GM19438 (cell line): ENCODE measurements at regions not wholly inside any gene's neighbourhood (a gene's known extent, or its start where the extent isn't known, plus 50 kb on each side); places are given as distances from the start of the nearest gene placed in this dataset.

Experiments used
- ATAC-seq: cut with Tn5 transposase; IDR thresholded peaks from one replicate; pipeline ENCODE4 v1.9.1; 2021; ENCODE audit warnings: low read depth; ENCODE audit not compliant: unreplicated experiment

- no peak for ATAC-seq
Measured at GRCh38 chr6:56865081-56865875, 89.6 kb upstream of the BEND6 start.

DNA sequence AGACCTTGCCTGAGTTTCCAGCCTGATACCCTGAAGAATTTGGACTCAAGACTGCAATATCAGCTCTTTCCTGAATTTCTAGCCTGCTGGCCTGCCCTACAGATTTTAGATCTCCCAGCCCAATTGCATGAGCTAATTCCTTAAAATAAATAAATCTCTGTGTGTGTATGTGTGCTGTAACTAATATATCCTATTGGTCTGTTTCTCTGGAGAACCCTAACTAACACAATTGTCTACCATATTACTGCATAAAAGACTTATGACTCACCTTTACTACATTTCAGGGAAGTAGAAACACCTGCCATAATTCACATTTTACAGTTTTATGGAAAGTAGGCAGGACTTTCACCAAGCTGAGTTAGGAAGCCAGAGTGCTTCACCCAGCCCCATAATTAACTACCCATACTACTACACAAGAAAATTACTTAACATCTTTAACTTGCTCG, 90.7 kb upstream of the BEND6 start:
- no peak for ATAC-seq

DNA sequence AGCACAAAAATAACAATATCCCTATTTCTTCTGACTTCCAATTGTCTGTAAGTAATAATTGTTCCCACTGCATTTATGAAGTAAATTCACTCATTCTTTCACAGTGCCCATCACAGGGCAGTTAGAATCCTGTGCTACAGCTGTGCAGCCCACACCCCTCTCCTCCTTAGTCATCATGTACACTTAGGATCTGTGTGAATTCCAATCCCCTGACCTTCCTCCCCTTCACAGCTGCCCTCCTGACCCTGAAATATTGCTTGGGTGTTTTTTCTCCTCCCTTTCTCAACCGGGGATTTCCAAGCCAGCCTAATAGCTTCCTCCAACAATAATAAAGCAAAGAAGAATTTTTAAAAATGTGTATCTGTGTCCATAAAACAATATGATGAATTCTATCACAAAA, 91.5 kb upstream of the BEND6 start:
- ATAC-seq = no peak

DNA sequence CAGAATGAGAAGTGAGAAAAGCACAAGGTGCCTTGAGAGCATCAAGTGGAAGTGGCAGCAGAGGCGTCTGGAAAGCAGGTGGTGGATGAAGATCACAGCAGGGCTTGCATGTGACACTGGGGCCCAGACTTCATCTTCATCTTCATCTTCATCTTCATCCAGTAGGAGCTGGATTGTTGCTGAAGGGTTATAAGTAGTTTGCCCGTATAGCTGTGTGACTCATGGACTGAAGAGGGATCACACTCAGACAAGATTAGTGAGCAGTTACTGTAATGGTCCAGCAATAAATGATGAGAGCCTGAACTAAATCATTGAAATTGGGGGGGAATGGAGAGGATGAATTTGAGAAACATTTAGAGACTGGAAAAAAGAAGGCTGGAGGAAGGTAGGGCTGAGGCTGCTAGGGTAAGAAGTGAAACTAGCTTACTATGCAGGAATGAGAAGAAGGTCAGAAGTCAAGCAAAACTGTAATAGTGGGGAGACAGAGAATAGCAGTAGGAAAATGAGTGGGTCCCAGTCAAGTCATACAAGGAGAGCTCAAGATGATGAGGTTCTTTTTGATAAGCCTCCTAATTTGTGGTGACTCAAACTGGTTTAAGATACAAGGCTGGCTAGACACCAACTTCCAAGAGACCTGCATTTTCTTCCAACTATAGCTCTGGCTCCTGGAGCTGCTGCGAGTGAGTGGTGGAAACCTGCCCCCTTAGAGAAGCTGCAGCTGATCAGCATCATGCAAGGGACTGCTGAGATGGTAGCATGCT, 92.3 kb upstream of the BEND6 start:
- ATAC-seq = no peak

- no peak for ATAC-seq
Measured at GRCh38 chr6:56860475-56860874, 94.4 kb upstream of the BEND6 start.

- ATAC-seq = no peak
Measured at GRCh38 chr6:56856036-56856580, 98.8 kb upstream of the BEND6 start.

DNA sequence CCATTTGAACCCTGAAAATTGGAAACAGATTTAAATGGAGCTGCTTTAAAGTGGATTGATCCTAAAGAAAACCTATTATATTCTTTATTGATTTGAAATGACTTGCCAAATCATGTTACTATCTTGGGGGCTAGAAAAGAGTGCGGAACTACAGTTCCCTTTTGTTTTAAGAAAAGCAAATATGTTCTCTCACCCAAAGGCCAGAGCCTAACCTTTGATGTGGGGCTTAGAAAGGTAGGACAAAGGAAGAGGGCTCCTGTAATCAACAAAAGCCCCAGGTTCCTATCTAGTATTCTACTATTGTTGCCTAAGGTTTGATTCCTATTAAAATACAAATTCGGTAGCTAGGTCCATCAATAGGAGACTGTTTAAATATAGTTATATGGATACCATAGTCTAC, 100.8 kb upstream of the BEND6 start:
- ATAC-seq = no peak

GRCh38 chr6:56853541-56853940, 101.4 kb upstream of the BEND6 start:
- no peak for ATAC-seq

DNA sequence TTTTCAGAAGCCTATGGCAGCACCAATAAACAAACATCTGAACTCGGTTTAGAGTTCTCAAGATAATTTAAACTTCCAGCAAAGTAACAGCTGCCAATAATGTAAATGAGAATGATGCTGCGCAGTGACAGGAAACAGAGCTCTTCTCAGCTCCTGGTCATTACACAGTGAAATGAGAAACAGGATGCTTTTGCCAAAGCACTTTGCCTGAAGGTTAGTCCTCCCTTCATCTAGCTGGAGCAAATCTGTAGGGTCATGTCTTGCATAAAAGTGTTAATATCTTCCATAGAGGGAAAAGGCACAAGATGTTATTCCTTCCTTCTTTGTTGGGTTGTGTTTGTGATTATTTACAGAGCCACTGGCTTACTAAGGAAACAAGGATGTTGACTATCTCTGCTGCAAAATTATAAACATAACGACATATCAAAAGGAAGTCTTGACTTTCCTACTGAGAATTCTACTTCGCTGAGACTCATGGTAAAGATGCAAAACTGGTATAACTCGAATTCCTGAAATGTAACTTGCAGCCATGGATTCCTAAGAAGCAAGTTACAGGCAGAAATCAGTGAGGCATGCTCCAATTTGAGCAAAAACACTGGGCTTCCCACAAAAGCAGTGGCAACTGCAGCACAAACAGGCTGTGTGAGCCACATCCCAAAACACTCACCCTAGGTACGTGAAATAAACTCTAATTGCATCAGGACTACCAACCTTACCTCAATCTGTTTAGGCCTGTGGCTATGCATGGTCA, 102.5 kb upstream of the BEND6 start:
- peak; percentile 24 for ATAC-seq

DNA sequence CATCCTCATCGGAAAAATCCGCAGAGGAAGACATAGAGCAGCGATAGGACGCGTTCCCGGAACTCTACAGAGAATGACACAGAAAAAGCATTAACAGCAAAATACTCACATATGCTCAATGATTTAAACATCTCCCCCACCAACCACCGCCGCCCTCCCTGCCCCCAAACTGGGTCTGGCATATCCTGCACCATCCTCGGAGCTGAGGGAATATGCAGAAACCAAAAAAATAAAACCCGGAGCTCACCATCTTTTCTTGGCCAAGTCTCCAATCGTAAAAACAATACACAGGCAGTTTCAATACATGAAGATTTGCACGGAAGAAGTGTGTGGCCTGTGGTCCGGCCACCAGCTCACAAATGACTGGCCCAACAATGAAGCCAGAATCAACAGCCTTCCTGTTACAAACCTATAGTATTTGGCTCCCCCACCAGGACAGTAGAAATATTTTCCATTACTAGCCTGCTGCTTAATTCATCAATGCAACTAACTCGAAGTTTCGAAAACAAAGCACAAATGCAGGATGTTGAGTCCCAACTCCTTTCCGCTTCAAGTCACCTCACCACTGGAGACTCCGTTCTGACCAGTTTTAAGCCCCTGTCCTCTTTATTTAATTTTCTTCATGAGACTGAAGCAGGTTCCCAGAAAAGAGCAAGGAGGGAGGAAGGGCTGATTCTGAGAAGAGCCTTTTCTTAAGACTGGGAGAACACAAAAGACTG, 103.2 kb upstream of the BEND6 start:
- peak; percentile 93 for ATAC-seq

DNA sequence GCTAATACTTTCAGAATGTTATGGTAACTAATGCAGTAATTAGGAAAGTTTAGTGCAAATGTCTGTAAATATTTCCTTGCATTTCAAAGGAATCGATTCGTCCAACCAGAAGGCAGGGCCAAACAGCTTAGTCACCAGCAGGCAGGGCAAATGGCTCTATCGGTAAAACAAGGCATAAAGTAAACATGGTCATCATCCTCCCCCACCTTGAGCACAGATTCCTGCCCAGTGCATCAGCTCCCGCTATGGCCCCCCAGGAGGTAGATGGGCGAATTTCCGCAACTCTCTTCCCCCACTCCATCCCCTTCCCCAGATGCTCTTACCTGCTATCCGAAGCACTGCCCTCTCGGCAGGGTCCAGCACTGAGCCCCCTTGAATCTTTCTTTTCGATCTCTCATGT, 103.8 kb upstream of the BEND6 start:
- peak; percentile 0 for ATAC-seq

DNA sequence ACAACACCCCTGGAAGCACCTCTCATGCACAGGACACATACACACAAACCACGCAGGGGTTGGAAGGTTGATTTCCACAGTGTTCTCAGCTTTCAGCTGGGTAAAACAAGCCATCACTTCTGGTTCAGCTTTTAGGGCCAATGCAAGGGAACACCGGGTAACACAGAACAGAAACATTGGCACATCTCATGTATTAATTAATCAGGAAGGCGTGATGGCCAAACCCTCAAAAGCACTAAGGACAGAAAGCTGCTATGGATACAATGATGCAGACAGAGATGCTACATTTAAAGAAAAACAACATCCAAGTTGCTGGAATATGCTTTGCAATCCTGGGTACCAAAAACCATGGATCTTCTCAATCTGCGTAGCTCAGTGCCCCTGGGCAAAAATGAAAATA, 104.3 kb upstream of the BEND6 start:
- no peak for ATAC-seq

GRCh38 chr6:56849896-56850295, 105.0 kb upstream of the BEND6 start:
- no peak for ATAC-seq

DNA sequence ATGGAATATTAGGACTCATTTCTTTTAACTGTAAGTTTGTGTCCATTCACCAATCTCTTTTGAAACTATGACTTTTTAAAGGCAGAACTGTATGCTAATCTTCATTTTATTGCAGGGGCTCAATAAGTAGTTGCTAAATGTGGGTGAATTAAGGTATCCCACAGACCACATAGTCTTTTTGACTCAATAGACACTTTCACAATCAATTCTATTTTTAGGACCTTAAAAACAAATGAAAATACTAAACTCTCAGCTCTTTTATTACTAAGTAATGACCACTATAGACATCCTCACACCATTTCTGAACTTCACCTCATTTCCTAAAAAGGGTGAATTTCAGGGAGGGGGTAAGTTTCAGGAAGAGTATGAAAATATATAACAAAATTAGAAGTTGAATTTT, 106.8 kb upstream of the BEND6 start:
- ATAC-seq = no peak

GRCh38 chr6:56845032-56845431, 109.9 kb upstream of the BEND6 start:
- ATAC-seq = no peak

DNA sequence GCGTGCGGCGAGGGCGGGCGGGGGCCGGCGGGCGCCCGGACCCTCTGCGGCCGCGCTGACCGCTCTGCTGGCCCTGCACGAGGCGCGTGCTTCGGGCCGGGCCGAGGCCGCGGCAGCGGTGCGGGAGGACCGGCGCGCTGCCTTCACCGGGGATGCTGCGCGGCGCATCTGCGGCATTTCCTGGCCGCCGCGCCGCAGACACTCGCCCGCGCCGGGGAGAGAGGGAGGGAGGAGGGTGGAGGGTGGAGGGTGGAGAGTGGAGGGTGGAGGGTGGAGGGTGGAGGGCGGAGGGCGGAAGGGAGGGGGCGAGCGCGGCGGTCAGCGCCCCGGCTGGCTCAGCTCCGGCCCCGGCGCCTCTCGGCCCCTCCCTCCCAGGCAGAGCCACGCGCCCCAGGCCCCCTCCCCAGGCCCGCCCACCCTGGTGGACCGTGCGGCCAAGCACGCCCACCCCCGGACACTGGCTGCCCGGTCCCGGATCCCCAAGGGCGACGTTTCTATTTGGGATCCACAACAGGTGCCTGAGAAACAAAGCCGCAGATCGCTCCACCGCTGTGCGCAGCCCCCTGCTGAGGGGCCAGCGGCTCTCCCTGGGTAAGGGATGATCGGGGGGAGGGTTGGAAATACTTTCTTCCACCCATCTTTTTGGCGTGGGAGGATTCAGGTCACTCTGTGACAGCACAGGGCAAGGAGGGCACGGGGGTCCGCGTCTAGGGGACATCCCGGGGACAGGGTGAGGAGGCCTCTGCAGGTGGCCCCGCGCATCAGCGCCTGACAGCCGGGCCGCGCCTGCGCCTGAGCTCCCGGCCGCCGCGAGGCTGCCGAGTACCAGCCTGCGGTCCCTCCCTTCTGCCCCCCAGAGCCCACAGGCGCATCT, 111.2 kb upstream of the BEND6 start:
- ATAC-seq = peak; percentile 79

DNA sequence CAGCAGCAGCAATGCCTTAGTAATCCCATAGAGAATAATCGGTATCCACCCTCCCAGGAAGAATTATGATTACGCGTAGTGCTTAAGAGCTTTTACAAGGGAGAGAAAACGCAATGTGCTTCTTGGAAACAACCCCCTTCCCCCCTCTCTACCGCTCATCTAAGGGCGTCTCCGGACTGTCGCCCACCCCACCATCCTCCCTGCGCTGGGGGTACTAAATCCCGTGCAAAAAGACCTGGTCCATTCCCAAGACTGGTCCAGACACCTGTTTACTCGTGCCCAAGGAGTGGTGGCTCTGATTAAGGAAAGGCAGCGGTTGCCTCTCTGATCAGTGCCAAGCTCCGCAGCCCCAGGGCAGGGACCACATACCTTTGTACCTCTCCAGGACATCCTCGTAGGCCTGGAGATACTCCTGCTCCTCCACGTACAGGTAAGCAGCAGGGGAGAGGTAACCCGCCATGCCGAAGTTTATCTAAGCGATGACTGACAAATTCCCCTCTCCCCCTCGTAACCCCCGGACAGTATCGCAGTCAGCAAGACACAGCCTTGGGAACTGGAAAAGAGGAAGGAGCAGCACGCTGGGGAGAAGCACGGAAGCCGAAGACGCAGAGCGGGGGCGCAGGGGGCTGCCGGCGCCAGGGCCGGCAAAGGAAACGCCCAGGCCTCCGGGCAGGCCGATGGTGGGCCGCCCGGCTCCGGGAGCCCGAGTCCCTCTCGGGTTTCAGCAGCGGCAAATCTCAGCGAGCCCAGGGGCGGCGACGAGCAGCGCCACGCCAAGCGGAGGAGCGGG, 112.0 kb upstream of the BEND6 start:
- peak; percentile 28 for ATAC-seq

- ATAC-seq = no peak
Measured at GRCh38 chr6:56841751-56842150, 113.2 kb upstream of the BEND6 start.

DNA sequence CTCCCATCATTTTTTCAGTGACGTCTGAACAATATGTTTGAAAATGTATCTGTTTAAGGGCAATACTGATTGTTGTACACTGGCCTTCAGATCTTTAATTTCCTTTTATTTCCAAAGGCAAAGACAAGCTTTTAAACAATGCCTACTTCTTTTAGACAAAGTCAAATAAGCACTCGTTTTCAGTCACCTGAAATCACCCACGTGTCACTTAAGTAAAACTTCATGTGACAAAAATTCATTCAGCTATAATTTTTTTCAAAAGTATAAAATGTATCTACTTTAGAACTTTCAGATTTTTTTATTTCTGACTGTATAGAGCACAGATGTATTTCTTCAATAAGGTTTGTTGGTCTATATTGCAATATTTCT, 113.5 kb upstream of the BEND6 start:
- no peak for ATAC-seq
